Calu3 (cell line): ENCODE measurements at regions not wholly inside any gene's neighbourhood (a gene's known extent, or its start where the extent isn't known, plus 50 kb on each side); places are given as distances from the start of the nearest gene placed in this dataset. TPM values are rescaled to one million over a fixed set of nuclear protein-coding genes. Genes with fewer than 3 reads are reported as not detected.

Experiments used
- BruUV-seq: library from RNA; stranded (reverse); fragments of 400-500 nt; replicated peaks from 2 replicates; lab custom pipeline; 2021; lab: Mats Ljungman, UMichigan
- CTCF ChIA-PET: fragments of 300-600 bp; sonication (Branson Sonifier 250); formaldehyde crosslinking; loops from one replicate; lab custom pipeline; 2022; ENCODE audit warnings: antibody characterized with exemption; lab: Charles Lee
- DNase-seq: peaks from one replicate; pipeline ENCODE4 v3.0.0; 2022
- H3K27ac Mint-ChIP-seq: one replicate; pipeline ENCODE4 v1.8.0; 2022; ENCODE audit warnings: mixed read lengths; ENCODE audit not compliant: unreplicated experiment
- H3K27me3 Mint-ChIP-seq: one replicate; pipeline ENCODE4 v1.8.0; 2022; ENCODE audit warnings: mixed read lengths; ENCODE audit not compliant: unreplicated experiment
- H3K36me3 Mint-ChIP-seq: one replicate; pipeline ENCODE4 v1.8.0; 2022; ENCODE audit warnings: mild to moderate bottlenecking, moderate library complexity, mixed read lengths; ENCODE audit not compliant: insufficient read depth, unreplicated experiment
- H3K4me1 Mint-ChIP-seq: one replicate; pipeline ENCODE4 v1.8.0; 2022; ENCODE audit warnings: mild to moderate bottlenecking, low read depth, mixed read lengths; ENCODE audit not compliant: unreplicated experiment
- H3K4me3 Mint-ChIP-seq: one replicate; pipeline ENCODE4 v1.8.0; 2022; ENCODE audit warnings: mild to moderate bottlenecking, low read depth, moderate library complexity, mixed read lengths; ENCODE audit not compliant: unreplicated experiment
- H3K9me3 Mint-ChIP-seq: one replicate; pipeline ENCODE4 v1.8.0; 2022; ENCODE audit warnings: low read depth, mixed read lengths; ENCODE audit not compliant: unreplicated experiment
- CTCF ChIP-seq: fragments of 200-600 bp; IDR thresholded peaks from one replicate; pipeline ENCODE4 v1.8.0; 2022; ENCODE audit warnings: antibody characterized with exemption; ENCODE audit not compliant: unreplicated experiment
- intact Hi-C: fragments of 100-400 bp; cut with micrococcal nuclease; formaldehyde crosslinking; loops from one replicate; pipeline ENCODE4 v1.10.0; 2022; ENCODE audit not compliant: unreplicated experiment
- microRNA-seq: library from miRNA; unstranded; fragments of <30 nt; microRNA quantifications from one replicate; pipeline ENCODE4 v1.2.0, GENCODE V29; 2022

GRCh38 chr2:64403426-64403825, 50.5 kb upstream of the LGALSL start:
- Mint-ChIP-seq H3K36me3 (peaks cover 11% of the 10 kb centered on the region), H3K27ac (no peak overlapping the region), H3K27me3 (no peaks in the 10 kb centered on the region), H3K4me1 (peaks cover 50% of the 10 kb centered on the region), H3K9me3 (no peaks in the 10 kb centered on the region), H3K4me3 (no peak overlapping the region)
- intact Hi-C loops, result no loop called here
- no peak for DNase-seq
- BruUV-seq, result no TSS peak
- CTCF ChIA-PET, result interaction anchor here (0.7 kb wide), 1 partner anchor 34 kb away, joined by 4 read pairs; no protein-coding TSS in a partner anchor
- no peak for TF ChIP-seq CTCF

- Mint-ChIP-seq H3K27ac (no peak overlapping the region), H3K4me3 (no peak overlapping the region)
- BruUV-seq, result no TSS peak
Measured at GRCh38 chr2:64404002-64404731, 49.8 kb upstream of the LGALSL start.

More at GRCh38 chr2:64404002-64404731, 49.8 kb upstream of the LGALSL start:
- Mint-ChIP-seq H3K9me3 (no peaks in the 10 kb centered on the region), H3K36me3 (peaks cover 11% of the 10 kb centered on the region), H3K4me1 (peaks cover 49% of the 10 kb centered on the region), H3K27me3 (no peaks in the 10 kb centered on the region)
- intact Hi-C loops, result no loop called here
- TF ChIP-seq CTCF, result no peak
- no peak for DNase-seq
- CTCF ChIA-PET, result interaction anchor here (0.7 kb wide), 2 partner anchors 35 to 355 kb away, joined by 4 read pairs; no protein-coding TSS in a partner anchor

Small RNAs in the stretch of these regions (microRNA-seq; reads per million reads assigned to microRNA genes)
- gene MIR4433A (not detected), gene MIR4433B (not detected)
